Prostate gland (tissue), 2 donors: ENCODE measurements at regions not wholly inside any gene's neighbourhood (a gene's known extent, or its start where the extent isn't known, plus 50 kb on each side); places are given as distances from the start of the nearest gene placed in this dataset.

Source experiments
- DNase-seq: peaks from one replicate; pipeline ENCODE4 v3.0.0-alpha.2; 2019; ENCODE audit warnings: low spot score
- H3K27ac ChIP-seq, 2 donors: fragments of 200-600 bp; sonication (generic); 2 replicates each; pipeline ENCODE4 v1.5.1; 2017 to 2019
- H3K27me3 ChIP-seq: fragments of 200-600 bp; sonication (generic); replicated peaks from 2 replicates; pipeline ENCODE4 v1.5.1; 2019; ENCODE audit not compliant: insufficient read depth
- H3K36me3 ChIP-seq, 2 donors: fragments of 200-600 bp; sonication (generic); 1 replicate in 1 of 2; 2 replicates in 1 of 2; pipeline versions ENCODE4 v1.5.1 to v1.8.1; 2017 to 2019
- H3K4me1 ChIP-seq: fragments of 200-600 bp; sonication (generic); replicated peaks from 2 replicates; pipeline ENCODE4 v1.5.1; 2019
- H3K4me3 ChIP-seq, 2 donors: fragments of 200-600 bp; sonication (generic); 2 replicates each; pipeline ENCODE4 v1.5.1; 2017 to 2019
- H3K9me3 ChIP-seq: fragments of 200-600 bp; sonication (generic); 2 replicates; pipeline ENCODE4 v1.5.1; 2017
- POLR2A ChIP-seq: fragments of 450-650 bp; IDR thresholded peaks from one replicate; pipeline ENCODE4 v1.6.1; 2016; ENCODE audit warnings: antibody characterized with exemption, mild to moderate bottlenecking
- POLR2AphosphoS5 ChIP-seq: sonication (generic); formaldehyde crosslinking; IDR thresholded peaks from one replicate; pipeline ENCODE4 v1.6.1; 2017; ENCODE audit warnings: antibody characterized with exemption
- WGBS: methylation state at CpG from one replicate; pipeline ENCODE4 v1.1.5; 2018; 5-methylcytosine and 5-hydroxymethylcytosine counted together
- intact Hi-C: fragments of 100-400 bp; cut with DNase I; formaldehyde crosslinking; loops from one replicate; pipeline ENCODE4 v1.14.2; 2022
- TF ChIP-seq, protein P1 (sequence below), 4 experiments: fragments of 200-600 bp in 2 of 4; fragments of 450-650 bp in 2 of 4; sonication (generic) in 2 of 4; IDR thresholded peaks; 1 replicate in 3 of 4; 2 replicates in 1 of 4; pipeline ENCODE4 v1.5.1; 2016 to 2019; ENCODE audit warnings: antibody characterized with exemption in 4 of 4, mild to moderate bottlenecking in 2 of 4, moderate library complexity in 2 of 4

- Histone ChIP-seq H3K4me3 (no peak overlapping the region), H3K9me3 (no peaks in the 10 kb centered on the region), H3K27ac (no peak overlapping the region), H3K36me3 (no peaks in the 10 kb centered on the region), H3K4me1 (no peaks in the 10 kb centered on the region), H3K27me3 (no peaks in the 10 kb centered on the region)
- WGBS: 50% methylated on average over 3 of the region's 3 CpGs
- TF ChIP-seq POLR2AphosphoS5: no peak
- TF ChIP-seq POLR2A: no peak
- TF ChIP-seq, protein P1, sequence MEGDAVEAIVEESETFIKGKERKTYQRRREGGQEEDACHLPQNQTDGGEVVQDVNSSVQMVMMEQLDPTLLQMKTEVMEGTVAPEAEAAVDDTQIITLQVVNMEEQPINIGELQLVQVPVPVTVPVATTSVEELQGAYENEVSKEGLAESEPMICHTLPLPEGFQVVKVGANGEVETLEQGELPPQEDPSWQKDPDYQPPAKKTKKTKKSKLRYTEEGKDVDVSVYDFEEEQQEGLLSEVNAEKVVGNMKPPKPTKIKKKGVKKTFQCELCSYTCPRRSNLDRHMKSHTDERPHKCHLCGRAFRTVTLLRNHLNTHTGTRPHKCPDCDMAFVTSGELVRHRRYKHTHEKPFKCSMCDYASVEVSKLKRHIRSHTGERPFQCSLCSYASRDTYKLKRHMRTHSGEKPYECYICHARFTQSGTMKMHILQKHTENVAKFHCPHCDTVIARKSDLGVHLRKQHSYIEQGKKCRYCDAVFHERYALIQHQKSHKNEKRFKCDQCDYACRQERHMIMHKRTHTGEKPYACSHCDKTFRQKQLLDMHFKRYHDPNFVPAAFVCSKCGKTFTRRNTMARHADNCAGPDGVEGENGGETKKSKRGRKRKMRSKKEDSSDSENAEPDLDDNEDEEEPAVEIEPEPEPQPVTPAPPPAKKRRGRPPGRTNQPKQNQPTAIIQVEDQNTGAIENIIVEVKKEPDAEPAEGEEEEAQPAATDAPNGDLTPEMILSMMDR (IDR thresholded peaks at IDR 0.05): no peak
- intact Hi-C loops: no loop called here
- DNase-seq: no peak
These were observed 233.8 kb upstream of the NCAM1 start for GRCh38 chr11:112727341-112727841.

- no peaks in the 10 kb centered on the region for H3K9me3 ChIP-seq
- intact Hi-C loops: no loop called here
- DNase-seq: no peak
- H3K4me3 ChIP-seq: no peak overlapping the region
- WGBS: 95% methylated on average over 2 of the region's 2 CpGs
- H3K27me3 ChIP-seq: no peaks in the 10 kb centered on the region
- H3K4me1 ChIP-seq: no peaks in the 10 kb centered on the region
- TF ChIP-seq POLR2A (no peak), POLR2AphosphoS5 (no peak)
- TF ChIP-seq, protein P1 (IDR thresholded peaks at IDR 0.05): no peak
- H3K27ac ChIP-seq: no peak overlapping the region
- no peaks in the 10 kb centered on the region for H3K36me3 ChIP-seq
These were observed 232.9 kb upstream of the NCAM1 start for GRCh38 chr11:112728288-112728687.

- no peaks in the 10 kb centered on the region for H3K36me3 ChIP-seq
- no peaks in the 10 kb centered on the region for H3K27me3 ChIP-seq
- H3K4me3 ChIP-seq: no peak overlapping the region
- no peak for DNase-seq
- TF ChIP-seq POLR2A: no peak
- TF ChIP-seq, protein P1 (IDR thresholded peaks at IDR 0.05): no peak
- TF ChIP-seq POLR2AphosphoS5: no peak
- no peaks in the 10 kb centered on the region for H3K4me1 ChIP-seq
- WGBS: 86% methylated on average over 4 of the region's 4 CpGs
- no peaks in the 10 kb centered on the region for H3K9me3 ChIP-seq
- H3K27ac ChIP-seq: no peak overlapping the region
- intact Hi-C loops: no loop called here
These were observed 232.5 kb upstream of the NCAM1 start for GRCh38 chr11:112728716-112729115.

DNA sequence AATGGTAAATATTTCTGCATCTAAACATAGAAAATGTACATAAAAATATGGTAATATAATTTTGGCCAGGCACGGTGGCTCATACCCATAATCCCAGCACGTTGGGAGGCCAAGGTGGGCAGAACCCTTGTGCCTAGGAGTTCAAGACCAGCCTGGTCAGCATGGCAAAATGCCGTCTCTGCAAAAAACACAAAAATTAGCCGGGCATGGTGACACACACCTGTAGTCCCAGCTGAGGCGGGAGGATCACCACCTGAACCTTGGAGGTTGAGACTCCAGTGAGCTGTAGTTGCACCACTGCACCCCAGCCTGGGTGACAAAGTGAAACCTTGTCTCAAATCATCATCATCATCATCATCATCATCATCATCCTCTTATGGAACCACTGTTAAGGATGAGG lies 230.6 kb upstream of the NCAM1 start:
- no peak for DNase-seq
- intact Hi-C loops: no loop called here
- TF ChIP-seq POLR2A: no peak
- TF ChIP-seq, protein P1 (IDR thresholded peaks at IDR 0.05): no peak
- no peak for TF ChIP-seq POLR2AphosphoS5
- no peak overlapping the region for H3K4me3 ChIP-seq
- H3K4me1 ChIP-seq: no peaks in the 10 kb centered on the region
- no peaks in the 10 kb centered on the region for H3K36me3 ChIP-seq
- H3K27me3 ChIP-seq: no peaks in the 10 kb centered on the region
- H3K9me3 ChIP-seq: no peaks in the 10 kb centered on the region
- WGBS: 51% methylated on average over 5 of the region's 5 CpGs
- H3K27ac ChIP-seq: no peak overlapping the region

DNA sequence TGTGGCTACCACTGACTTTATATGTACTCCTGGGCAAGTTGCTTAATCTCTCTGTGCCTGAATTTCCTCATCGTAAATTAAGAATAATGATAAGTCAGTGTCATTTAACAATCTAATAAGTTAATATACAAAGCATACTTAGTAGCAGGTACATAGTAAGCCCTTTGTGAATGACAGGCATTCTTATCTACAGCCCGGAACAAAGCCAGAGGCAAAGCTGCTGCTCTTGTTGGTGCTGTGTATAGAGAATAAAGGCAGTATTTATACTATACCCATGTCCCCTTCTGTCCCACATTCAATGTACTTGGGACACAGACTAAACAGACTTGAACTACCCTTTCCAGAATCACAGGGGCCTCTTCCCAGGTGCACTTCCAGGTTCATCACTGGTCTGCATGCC lies 229.7 kb upstream of the NCAM1 start:
- Histone ChIP-seq H3K27me3 (no peaks in the 10 kb centered on the region), H3K36me3 (no peaks in the 10 kb centered on the region), H3K4me3 (no peak overlapping the region), H3K4me1 (no peaks in the 10 kb centered on the region), H3K9me3 (no peaks in the 10 kb centered on the region), H3K27ac (no peak overlapping the region)
- intact Hi-C loops: no loop called here
- 66% methylated on average over 2 of the region's 2 CpGs for WGBS
- no peak for DNase-seq
- no peak for TF ChIP-seq POLR2A
- TF ChIP-seq, protein P1 (IDR thresholded peaks at IDR 0.05): no peak
- no peak for TF ChIP-seq POLR2AphosphoS5
